IPS DF 19.7 (cell line): ENCODE measurements at regions not wholly inside any gene's neighbourhood (a gene's known extent, or its start where the extent isn't known, plus 50 kb on each side); places are given as distances from the start of the nearest gene placed in this dataset.

ENCODE experiments used
- DNase-seq: peaks from one replicate; pipeline ENCODE4 v3.0.0-alpha.2; 2013; ENCODE audit warnings: low read depth, low spot score

- no peak for DNase-seq
Observed at GRCh38 chr12:78696267-78696666, 168.3 kb upstream of the SYT1 start.

- DNase-seq = no peak
Observed at GRCh38 chr12:78697817-78698415, 166.7 kb upstream of the SYT1 start.

- no peak for DNase-seq
Observed at GRCh38 chr12:78698747-78699146, 165.8 kb upstream of the SYT1 start.

- DNase-seq = no peak
Observed at GRCh38 chr12:78700565-78700964, 164.0 kb upstream of the SYT1 start.

- DNase-seq = no peak
Observed at GRCh38 chr12:78703820-78704525, 160.6 kb upstream of the SYT1 start.

- no peak for DNase-seq
Observed at GRCh38 chr12:78711954-78712353, 152.6 kb upstream of the SYT1 start.

GRCh38 chr12:78712834-78713481 lies 151.6 kb upstream of the SYT1 start:
- peak; percentile 5 for DNase-seq

- DNase-seq = no peak
Observed at GRCh38 chr12:78719721-78720120, 144.9 kb upstream of the SYT1 start.

- no peak for DNase-seq
Observed at GRCh38 chr12:78721906-78722305, 142.7 kb upstream of the SYT1 start.

- no peak for DNase-seq
Observed at GRCh38 chr12:78725033-78725432, 139.5 kb upstream of the SYT1 start.

GRCh38 chr12:78725951-78726580 lies 138.5 kb upstream of the SYT1 start:
- DNase-seq = no peak

GRCh38 chr12:78726854-78727253 lies 137.7 kb upstream of the SYT1 start:
- no peak for DNase-seq

- DNase-seq = no peak
Observed at GRCh38 chr12:78732481-78732880, 132.1 kb upstream of the SYT1 start.

- no peak for DNase-seq
Observed at GRCh38 chr12:78739653-78740052, 124.9 kb upstream of the SYT1 start.

- no peak for DNase-seq
Observed at GRCh38 chr12:78746001-78746400, 118.6 kb upstream of the SYT1 start.

GRCh38 chr12:78753058-78753457 lies 111.5 kb upstream of the SYT1 start:
- no peak for DNase-seq

- no peak for DNase-seq
Observed at GRCh38 chr12:78756936-78757335, 107.6 kb upstream of the SYT1 start.

- DNase-seq = no peak
Observed at GRCh38 chr12:78759367-78759766, 105.2 kb upstream of the SYT1 start.

- no peak for DNase-seq
Observed at GRCh38 chr12:78760906-78761305, 103.7 kb upstream of the SYT1 start.

GRCh38 chr12:78764913-78765312 lies 99.7 kb upstream of the SYT1 start:
- no peak for DNase-seq

GRCh38 chr12:78767264-78767981 lies 97.2 kb upstream of the SYT1 start:
- DNase-seq = no peak

- no peak for DNase-seq
Observed at GRCh38 chr12:78778339-78778738, 86.2 kb upstream of the SYT1 start.
